HG03354 (cell line): ENCODE measurements at regions not wholly inside any gene's neighbourhood (a gene's known extent, or its start where the extent isn't known, plus 50 kb on each side); places are given as distances from the start of the nearest gene placed in this dataset.
"Not testable (repeated sequence)": the region's sequence is repeated elsewhere in the genome, so short reads cannot be mapped to it uniquely, and the experiment has no call there.

Source experiments
- ATAC-seq: cut with Tn5 transposase; IDR thresholded peaks from one replicate; pipeline ENCODE4 v1.9.1; 2021; ENCODE audit warnings: mild to moderate bottlenecking; ENCODE audit not compliant: unreplicated experiment, poor library complexity, severe bottlenecking

GRCh38 chr7:152508701-152509100 lies 72.9 kb upstream of the KMT2C start:
- no peak for ATAC-seq

- ATAC-seq, result no peak
These were observed 69.8 kb upstream of the KMT2C start for GRCh38 chr7:152505606-152506005.

GRCh38 chr7:152504816-152505215 lies 69.0 kb upstream of the KMT2C start:
- ATAC-seq, result no peak

GRCh38 chr7:152504367-152504766 lies 68.6 kb upstream of the KMT2C start:
- ATAC-seq, result no peak

GRCh38 chr7:152502813-152503790 lies 67.3 kb upstream of the KMT2C start:
- ATAC-seq, result no peak

GRCh38 chr7:152501506-152501905 lies 65.7 kb upstream of the KMT2C start:
- no peak for ATAC-seq

GRCh38 chr7:152499969-152500368 lies 64.2 kb upstream of the KMT2C start:
- not testable (repeated sequence) for ATAC-seq

GRCh38 chr7:152495867-152496266 lies 60.1 kb upstream of the KMT2C start:
- ATAC-seq, result no peak

DNA sequence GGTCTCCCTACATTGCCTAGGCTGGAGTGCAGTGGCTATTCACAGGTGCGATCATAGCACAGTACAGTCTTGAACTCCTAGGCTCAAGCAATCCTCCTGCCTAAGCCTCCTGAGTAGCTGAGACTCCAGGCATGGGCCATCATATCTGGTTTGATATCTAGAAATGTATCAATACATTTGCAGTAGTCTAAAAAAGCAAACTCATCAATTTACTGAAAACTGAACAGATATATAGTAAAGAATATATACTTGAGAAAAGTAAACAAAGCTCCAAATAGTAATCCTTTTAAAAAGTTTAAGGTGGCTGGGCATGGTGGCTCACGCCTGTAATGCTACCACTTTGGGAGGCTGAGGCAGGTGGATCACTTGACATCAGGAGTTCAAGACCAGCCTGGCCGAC lies 57.1 kb upstream of the KMT2C start:
- no peak for ATAC-seq

- ATAC-seq, result no peak
These were observed 53.2 kb upstream of the KMT2C start for GRCh38 chr7:152489044-152489443.

DNA sequence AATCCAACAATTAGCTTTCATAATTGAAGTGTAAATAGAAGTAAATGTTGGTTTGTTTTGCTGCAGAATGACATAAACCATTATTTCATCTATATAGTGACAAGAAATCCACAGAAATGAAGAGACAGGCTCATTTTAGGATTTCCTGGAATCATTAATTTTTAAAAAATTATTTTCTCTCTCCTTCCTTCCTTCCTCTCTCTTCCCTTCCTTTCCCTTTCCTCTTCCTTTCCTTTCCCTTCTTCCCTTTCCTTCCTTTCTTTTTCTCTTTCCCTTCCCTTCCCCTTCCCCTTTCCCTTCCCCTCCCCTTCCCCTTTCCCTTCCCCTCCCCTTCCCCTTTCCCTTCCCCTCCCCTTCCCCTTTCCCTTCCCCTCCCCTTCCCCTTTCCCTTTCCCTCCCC lies 51.2 kb upstream of the KMT2C start:
- ATAC-seq, result no peak

- no peak for ATAC-seq
These were observed 50.0 kb upstream of the KMT2C start for GRCh38 chr7:152485826-152486225.
